ENCODE measurements at regions not wholly inside any gene's neighbourhood (a gene's known extent, or its start where the extent isn't known, plus 50 kb on each side); places are given as distances from the start of the nearest gene placed in this dataset.
A peak's percentile ranks its signal among the peaks of the same experiment; 100 is the strongest.
"Not testable (repeated sequence)": the region's sequence is repeated elsewhere in the genome, so short reads cannot be mapped to it uniquely, and the experiment has no call there.

DNA sequence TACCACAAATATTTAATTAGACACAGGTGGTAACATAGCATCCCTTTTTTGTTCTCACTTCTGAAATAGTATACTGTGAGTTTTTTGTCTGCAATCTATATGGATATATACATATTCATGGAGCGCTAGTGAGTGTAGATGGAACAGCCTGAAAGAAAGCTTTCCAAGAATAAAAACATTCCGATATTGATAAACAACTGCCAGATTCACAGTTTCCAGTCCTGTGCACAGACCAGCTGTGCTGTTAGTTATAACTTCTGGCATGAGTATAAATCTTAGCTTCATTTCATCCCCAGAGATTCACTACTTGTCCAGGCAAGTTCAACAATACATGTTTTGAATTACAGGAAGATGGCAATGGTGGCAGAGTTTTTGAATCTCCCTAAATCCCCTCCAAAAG, 467.1 kb upstream of the STEAP1 start:
- TF ChIP-seq CTCF (IDR thresholded peaks at IDR 0.05; ENCODE audit: insufficient read depth, low read depth, low read length, missing control alignments) = no peak
- H3K4me3 ChIP-seq (ENCODE audit: low read length) = no peak overlapping the region
- DNase-seq (ENCODE audit: low read depth) = peak; percentile 1

DNA sequence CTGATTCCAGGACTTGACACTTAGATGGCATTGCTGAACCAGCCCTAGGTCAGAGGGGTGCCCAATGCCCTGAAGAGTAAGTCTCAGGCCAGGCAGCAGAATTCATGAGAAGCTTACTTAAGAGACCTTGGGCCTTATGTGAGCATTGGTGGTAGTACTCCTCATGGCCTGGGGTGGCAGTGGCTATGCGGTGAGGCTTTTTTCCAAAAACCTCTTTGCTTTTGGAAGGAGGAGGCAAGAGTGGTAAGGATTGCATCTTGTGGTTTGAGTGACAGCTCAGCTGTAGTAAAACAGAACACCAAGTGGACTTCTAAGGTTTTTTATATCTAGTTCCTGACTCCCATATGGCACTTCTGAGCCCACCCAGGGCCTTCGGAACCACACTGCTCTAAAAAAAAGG, 459.0 kb upstream of the STEAP1 start:
- no peak for DNase-seq (ENCODE audit: low read depth)
- no peak for TF ChIP-seq CTCF (IDR thresholded peaks at IDR 0.05; ENCODE audit: insufficient read depth, low read depth, low read length, missing control alignments)
- H3K4me3 ChIP-seq (ENCODE audit: low read length) = no peak overlapping the region

- no peak for DNase-seq (ENCODE audit: low read depth)
- H3K4me3 ChIP-seq (ENCODE audit: low read length) = no peak overlapping the region
- no peak for TF ChIP-seq CTCF (IDR thresholded peaks at IDR 0.05; ENCODE audit: insufficient read depth, low read depth, low read length, missing control alignments)
Measured at GRCh38 chr7:89714131-89714530, 440.1 kb upstream of the STEAP1 start.

- not testable (repeated sequence) for H3K4me3 ChIP-seq (ENCODE audit: low read length)
- DNase-seq (ENCODE audit: low read depth) = peak; percentile 11
Measured at GRCh38 chr7:89718941-89719340, 435.3 kb upstream of the STEAP1 start.

DNA sequence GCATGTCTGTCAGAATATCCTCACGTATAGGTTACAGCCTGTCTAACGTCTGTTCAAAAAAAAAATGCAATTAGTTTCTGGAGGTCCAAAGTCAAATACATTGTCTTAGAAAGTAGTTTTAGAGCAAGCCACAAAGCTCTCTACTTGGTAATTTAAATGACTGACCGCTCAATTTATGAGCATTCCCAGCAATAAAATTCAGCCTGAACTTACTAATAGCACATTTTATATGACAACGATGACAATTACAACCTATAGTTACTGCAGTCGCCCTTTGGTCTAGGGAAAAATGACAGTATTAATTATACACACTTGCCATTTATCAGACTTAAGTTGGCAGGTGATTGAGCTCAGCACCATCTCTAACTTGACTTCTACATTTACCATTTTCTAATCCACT, 425.8 kb upstream of the STEAP1 start:
- no peak for DNase-seq (ENCODE audit: low read depth)
- H3K4me3 ChIP-seq (ENCODE audit: low read length) = no peak overlapping the region
- TF ChIP-seq CTCF (IDR thresholded peaks at IDR 0.05; ENCODE audit: insufficient read depth, low read depth, low read length, missing control alignments) = no peak

DNA sequence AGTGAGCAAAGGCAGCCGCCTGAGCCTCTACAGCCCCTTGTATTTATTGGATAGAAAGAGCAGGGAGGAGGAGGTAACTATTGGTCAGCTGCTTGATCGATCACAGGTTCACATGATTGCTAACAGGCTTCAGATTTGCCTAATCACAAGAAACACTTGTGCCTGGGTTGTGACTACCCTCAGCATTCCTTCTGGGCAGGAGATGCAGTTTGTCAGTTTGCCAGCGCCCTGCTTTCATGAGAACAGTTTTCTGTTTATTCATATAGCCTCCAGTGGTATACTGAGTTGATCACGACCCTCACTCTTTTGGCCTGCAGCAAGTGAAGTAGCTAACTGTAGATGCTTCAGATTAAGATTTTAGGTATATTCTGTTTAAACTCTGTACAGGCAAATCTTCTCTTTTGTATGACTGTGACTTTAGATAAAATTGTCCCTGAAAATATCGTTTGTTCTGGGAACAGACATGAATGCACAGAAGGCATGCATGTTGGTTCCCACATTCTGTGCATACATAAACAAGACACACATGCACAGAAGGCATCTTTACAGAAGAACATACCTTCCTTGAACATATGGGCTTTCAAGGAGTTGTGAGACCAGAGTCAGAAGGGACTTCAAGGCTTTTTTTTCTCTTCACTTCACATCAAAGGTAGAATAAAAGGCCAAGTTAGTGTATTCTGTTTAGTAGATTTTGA, 422.4 kb upstream of the STEAP1 start:
- H3K4me3 ChIP-seq (ENCODE audit: low read length) = no peak overlapping the region
- DNase-seq (ENCODE audit: low read depth) = no peak
- TF ChIP-seq CTCF (IDR thresholded peaks at IDR 0.05; ENCODE audit: insufficient read depth, low read depth, low read length, missing control alignments) = no peak

DNA sequence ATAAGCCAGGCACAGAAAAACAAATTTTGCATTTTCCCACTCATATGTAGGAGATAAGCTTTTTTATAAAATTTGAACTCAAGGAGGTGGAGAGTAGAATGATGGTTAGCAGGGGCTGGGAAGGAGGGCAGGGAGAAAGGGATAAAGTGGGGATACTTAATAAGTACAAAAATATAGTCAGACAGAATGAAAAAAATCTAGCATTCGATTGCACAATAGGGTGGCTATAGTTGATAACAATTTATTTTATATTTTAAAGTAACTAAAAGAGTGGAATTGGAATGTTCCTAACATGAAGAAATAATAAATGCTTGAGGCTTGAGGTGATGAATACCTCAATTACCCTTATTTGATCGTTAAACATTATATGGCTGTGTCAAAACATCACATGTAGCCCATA, 415.7 kb upstream of the STEAP1 start:
- DNase-seq (ENCODE audit: low read depth) = no peak
- H3K4me3 ChIP-seq (ENCODE audit: low read length) = no peak overlapping the region
- no peak for TF ChIP-seq CTCF (IDR thresholded peaks at IDR 0.05; ENCODE audit: insufficient read depth, low read depth, low read length, missing control alignments)
